ENCODE measurements at regions not wholly inside any gene's neighbourhood (a gene's known extent, or its start where the extent isn't known, plus 50 kb on each side); places are given as distances from the start of the nearest gene placed in this dataset.

DNA sequence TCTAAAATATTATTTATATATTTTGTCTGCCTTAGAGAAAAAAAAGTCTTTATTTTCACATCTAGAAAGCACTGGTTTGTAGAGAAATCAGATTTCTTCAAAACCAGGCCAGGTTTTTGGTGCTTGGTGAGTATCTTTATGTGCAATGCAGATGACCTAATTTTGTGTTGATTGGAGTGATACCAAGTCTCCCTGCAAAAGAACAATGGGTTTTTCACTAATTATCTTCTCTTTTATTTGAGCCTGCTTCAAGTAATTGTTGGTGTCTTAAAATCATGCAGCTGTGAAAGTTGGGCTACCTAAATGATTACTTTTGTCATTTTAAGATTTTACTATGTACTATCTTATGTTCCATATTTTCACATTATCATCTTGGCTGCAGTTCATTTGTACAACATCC, 874.7 kb downstream of the TFAP2A start:
- DNase-seq: no peak
- H3K9me3 ChIP-seq: no peaks in the 10 kb centered on the region
- TF ChIP-seq CTCF (IDR thresholded peaks at IDR 0.05 in 8 of 11, conservative IDR thresholded peaks at IDR 0.05 in 3 of 11) (no peak), POLR2AphosphoS5 (IDR thresholded peaks at IDR 0.05) (no peak)
- no peaks in the 10 kb centered on the region for H3K36me3 ChIP-seq
- no peaks in the 10 kb centered on the region for H3K27me3 ChIP-seq (replicated peaks in 1 of 7)
- H3K4me3 ChIP-seq: no peak overlapping the region
- intact Hi-C loops (cut with DNase I; ENCODE audit: low total_unique reads): loop anchor here (10.0 kb wide), 1 partner anchor 895 kb away; no protein-coding TSS in a partner anchor
- H3K4me1 ChIP-seq: no peaks in the 10 kb centered on the region
- H3K27ac ChIP-seq: no peak overlapping the region

DNA sequence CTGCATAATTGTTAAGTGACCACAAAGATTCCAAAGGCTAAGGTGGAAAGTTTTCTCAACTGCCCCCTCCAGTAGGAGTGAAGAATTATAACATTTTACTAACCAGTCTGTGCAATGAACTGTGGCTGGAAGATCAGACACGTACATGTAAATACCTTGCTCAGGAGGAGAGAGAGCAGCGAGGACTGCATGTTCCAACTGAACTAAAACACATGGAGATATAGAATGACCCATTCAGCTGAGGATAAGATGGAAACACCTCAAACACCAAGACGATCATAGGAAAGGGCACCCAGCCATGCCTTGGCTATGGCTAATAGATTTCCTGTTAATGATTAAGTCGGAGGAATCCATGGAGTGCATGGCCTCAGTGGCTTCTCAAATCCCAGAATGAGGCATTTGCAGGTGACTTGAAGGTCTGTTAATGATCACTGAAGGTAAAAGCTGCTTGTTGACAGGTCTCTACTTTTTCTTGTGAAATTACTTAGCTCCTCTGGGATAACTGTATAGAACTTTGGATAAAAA, 875.6 kb downstream of the TFAP2A start:
- whole genome bisulfite sequencing, 5 donors: 72 to 85% (median 76%) methylated on average over 4 of the region's 4 CpGs
- Histone ChIP-seq H3K9me3 (no peaks in the 10 kb centered on the region), H3K27ac (no peak overlapping the region), H3K36me3 (no peaks in the 10 kb centered on the region), H3K27me3 (replicated peaks in 1 of 7) (no peaks in the 10 kb centered on the region), H3K4me3 (no peak overlapping the region), H3K4me1 (no peaks in the 10 kb centered on the region)
- no peak for DNase-seq
- TF ChIP-seq POLR2AphosphoS5 (IDR thresholded peaks at IDR 0.05) (no peak), CTCF (IDR thresholded peaks at IDR 0.05 in 8 of 11, conservative IDR thresholded peaks at IDR 0.05 in 3 of 11) (no peak), POLR2A (IDR thresholded peaks at IDR 0.05) (no peak)
- intact Hi-C loops (cut with DNase I; ENCODE audit: low total_unique reads): no loop called here

DNA sequence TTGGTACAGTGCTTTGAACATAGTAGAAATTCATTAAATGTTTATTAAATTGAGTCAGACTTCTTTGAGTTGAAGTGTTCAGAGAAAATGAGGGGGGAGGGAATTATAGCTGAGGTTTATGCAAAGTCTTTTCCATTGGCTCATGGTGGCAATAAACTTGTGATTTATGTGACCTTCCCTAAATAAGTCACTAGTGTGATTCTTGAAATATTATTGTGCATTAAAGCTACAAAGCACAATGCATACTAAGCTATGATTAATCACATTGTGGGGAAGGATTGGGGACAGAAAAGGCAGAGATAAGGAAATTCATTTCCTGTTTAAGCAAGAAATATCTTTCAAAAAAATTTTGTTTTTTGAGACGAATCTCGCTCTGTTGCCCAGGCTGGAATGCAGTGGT, 877.5 kb downstream of the TFAP2A start:
- no peak overlapping the region for H3K27ac ChIP-seq
- DNase-seq: no peak
- no peak for TF ChIP-seq POLR2A (IDR thresholded peaks at IDR 0.05)
- TF ChIP-seq POLR2AphosphoS5 (IDR thresholded peaks at IDR 0.05): no peak
- no peak for TF ChIP-seq CTCF (IDR thresholded peaks at IDR 0.05 in 8 of 11, conservative IDR thresholded peaks at IDR 0.05 in 3 of 11)
- no peaks in the 10 kb centered on the region for H3K4me1 ChIP-seq
- no peaks in the 10 kb centered on the region for H3K36me3 ChIP-seq
- WGBS, 5 donors: 51 to 72% (median 55%) methylated on average over 2 of the region's 2 CpGs
- H3K9me3 ChIP-seq: peaks cover 0 to 3% (median 0%) of the 10 kb centered on the region in 8 donors
- H3K27me3 ChIP-seq (replicated peaks in 1 of 7): no peaks in the 10 kb centered on the region
- no peak overlapping the region for H3K4me3 ChIP-seq
- intact Hi-C loops (cut with DNase I; ENCODE audit: low total_unique reads): no loop called here

DNA sequence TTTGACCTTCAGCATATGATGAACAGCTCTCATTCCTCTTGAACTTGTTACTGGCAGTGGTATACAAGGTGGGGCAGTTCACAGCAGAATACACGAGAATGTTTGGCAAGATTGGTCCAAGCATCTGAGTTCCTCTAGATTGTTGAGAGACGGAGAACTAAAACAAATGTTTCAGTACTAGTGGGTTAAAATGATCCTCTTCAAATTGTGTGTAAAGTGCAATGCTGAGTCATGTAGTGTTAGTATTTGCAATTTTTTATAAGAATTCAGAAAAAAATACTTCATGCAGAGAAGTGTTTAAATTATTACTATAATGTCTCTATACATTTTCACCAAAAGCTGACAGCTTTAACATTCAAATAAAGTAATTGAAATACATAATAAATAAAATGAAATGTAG, 879.8 kb downstream of the TFAP2A start:
- WGBS, 5 donors: 57 to 90% (median 82%) methylated on average over 2 of the region's 2 CpGs
- intact Hi-C loops (cut with DNase I; ENCODE audit: low total_unique reads): no loop called here
- DNase-seq: no peak
- no peaks in the 10 kb centered on the region for H3K36me3 ChIP-seq
- H3K4me1 ChIP-seq: no peaks in the 10 kb centered on the region
- H3K27me3 ChIP-seq (replicated peaks in 1 of 7): no peaks in the 10 kb centered on the region
- no peak overlapping the region for H3K27ac ChIP-seq
- peaks cover 0 to 7% (median 0%) of the 10 kb centered on the region in 8 donors for H3K9me3 ChIP-seq
- TF ChIP-seq CTCF (IDR thresholded peaks at IDR 0.05 in 8 of 11, conservative IDR thresholded peaks at IDR 0.05 in 3 of 11) (no peak), POLR2AphosphoS5 (IDR thresholded peaks at IDR 0.05) (no peak), POLR2A (IDR thresholded peaks at IDR 0.05) (no peak)
- no peak overlapping the region for H3K4me3 ChIP-seq

All from spleen (tissue), 11 donors.